ENCODE measurements at regions not wholly inside any gene's neighbourhood (a gene's known extent, or its start where the extent isn't known, plus 50 kb on each side); places are given as distances from the start of the nearest gene placed in this dataset.

- TF ChIP-seq POLR2A (IDR thresholded peaks at IDR 0.05) (no peak), CTCF (IDR thresholded peaks at IDR 0.05) (no peak)
Measured at GRCh38 chr4:137702512-137702911, 170.2 kb upstream of the PCDH18 start.

Data from upper lobe of left lung (tissue), 4 donors.